ENCODE measurements at regions not wholly inside any gene's neighbourhood (a gene's known extent, or its start where the extent isn't known, plus 50 kb on each side); places are given as distances from the start of the nearest gene placed in this dataset.

DNA sequence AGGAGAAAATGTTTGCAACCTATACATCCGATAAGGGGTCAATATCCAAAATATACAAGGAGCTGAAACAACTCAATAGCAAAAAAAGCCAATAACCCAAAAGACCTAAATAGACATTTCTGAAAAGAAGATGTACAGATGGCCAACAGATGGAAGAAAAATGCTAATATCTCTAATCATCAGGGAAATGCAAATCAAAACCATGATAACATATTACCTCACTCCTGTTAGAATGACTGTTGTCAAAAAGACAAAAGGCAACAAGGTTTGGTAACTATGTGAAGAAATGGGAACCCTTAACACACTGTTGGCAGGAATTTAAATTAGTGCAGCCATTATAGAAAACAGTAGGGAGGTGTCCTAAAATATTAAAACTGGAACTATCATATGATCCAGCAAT is 74.7 kb downstream of the LEPR start:
- TF ChIP-seq, protein P1, sequence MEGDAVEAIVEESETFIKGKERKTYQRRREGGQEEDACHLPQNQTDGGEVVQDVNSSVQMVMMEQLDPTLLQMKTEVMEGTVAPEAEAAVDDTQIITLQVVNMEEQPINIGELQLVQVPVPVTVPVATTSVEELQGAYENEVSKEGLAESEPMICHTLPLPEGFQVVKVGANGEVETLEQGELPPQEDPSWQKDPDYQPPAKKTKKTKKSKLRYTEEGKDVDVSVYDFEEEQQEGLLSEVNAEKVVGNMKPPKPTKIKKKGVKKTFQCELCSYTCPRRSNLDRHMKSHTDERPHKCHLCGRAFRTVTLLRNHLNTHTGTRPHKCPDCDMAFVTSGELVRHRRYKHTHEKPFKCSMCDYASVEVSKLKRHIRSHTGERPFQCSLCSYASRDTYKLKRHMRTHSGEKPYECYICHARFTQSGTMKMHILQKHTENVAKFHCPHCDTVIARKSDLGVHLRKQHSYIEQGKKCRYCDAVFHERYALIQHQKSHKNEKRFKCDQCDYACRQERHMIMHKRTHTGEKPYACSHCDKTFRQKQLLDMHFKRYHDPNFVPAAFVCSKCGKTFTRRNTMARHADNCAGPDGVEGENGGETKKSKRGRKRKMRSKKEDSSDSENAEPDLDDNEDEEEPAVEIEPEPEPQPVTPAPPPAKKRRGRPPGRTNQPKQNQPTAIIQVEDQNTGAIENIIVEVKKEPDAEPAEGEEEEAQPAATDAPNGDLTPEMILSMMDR (conservative IDR thresholded peaks at IDR 0.05; ENCODE audit: low read depth in 2 of 2): no peak
- TF ChIP-seq, protein P2, sequence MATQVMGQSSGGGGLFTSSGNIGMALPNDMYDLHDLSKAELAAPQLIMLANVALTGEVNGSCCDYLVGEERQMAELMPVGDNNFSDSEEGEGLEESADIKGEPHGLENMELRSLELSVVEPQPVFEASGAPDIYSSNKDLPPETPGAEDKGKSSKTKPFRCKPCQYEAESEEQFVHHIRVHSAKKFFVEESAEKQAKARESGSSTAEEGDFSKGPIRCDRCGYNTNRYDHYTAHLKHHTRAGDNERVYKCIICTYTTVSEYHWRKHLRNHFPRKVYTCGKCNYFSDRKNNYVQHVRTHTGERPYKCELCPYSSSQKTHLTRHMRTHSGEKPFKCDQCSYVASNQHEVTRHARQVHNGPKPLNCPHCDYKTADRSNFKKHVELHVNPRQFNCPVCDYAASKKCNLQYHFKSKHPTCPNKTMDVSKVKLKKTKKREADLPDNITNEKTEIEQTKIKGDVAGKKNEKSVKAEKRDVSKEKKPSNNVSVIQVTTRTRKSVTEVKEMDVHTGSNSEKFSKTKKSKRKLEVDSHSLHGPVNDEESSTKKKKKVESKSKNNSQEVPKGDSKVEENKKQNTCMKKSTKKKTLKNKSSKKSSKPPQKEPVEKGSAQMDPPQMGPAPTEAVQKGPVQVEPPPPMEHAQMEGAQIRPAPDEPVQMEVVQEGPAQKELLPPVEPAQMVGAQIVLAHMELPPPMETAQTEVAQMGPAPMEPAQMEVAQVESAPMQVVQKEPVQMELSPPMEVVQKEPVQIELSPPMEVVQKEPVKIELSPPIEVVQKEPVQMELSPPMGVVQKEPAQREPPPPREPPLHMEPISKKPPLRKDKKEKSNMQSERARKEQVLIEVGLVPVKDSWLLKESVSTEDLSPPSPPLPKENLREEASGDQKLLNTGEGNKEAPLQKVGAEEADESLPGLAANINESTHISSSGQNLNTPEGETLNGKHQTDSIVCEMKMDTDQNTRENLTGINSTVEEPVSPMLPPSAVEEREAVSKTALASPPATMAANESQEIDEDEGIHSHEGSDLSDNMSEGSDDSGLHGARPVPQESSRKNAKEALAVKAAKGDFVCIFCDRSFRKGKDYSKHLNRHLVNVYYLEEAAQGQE (IDR thresholded peaks at IDR 0.05; ENCODE audit: unreplicated experiment): no peak
- TF ChIP-seq POLR2AphosphoS5 (IDR thresholded peaks at IDR 0.05; ENCODE audit: low read depth): no peak
